ENCODE measurements at regions not wholly inside any gene's neighbourhood (a gene's known extent, or its start where the extent isn't known, plus 50 kb on each side); places are given as distances from the start of the nearest gene placed in this dataset.

DNA sequence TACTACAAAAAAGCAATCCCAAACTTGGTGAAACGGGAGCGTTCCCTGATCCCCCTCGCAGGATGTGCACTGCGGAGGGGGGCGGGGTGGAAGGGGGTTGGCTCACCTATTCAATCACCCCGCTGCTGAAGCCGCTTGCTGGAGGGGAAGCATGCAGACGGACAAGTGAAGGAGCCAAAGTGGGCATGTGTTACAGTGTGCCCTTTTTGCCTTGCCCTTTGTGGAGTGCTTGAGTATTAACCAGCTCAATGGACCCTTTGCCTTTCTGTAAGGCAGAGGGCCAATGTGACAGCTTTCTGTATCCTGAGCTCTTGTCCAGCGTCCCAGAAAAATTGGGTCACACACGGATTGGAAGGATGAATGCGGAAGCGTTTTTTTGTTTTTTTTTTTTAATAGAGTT is 348.9 kb upstream of the NPSR1 start:
- no peak for TF ChIP-seq EZH2 (IDR thresholded peaks at IDR 0.05; ENCODE audit: insufficient read depth, low read length)
- TF ChIP-seq CTCF (IDR thresholded peaks at IDR 0.05; ENCODE audit: insufficient read depth, low read depth, low read length), result no peak
